ENCODE measurements at regions not wholly inside any gene's neighbourhood (a gene's known extent, or its start where the extent isn't known, plus 50 kb on each side); places are given as distances from the start of the nearest gene placed in this dataset.
A peak's percentile ranks its signal among the peaks of the same experiment; 100 is the strongest.

DNA sequence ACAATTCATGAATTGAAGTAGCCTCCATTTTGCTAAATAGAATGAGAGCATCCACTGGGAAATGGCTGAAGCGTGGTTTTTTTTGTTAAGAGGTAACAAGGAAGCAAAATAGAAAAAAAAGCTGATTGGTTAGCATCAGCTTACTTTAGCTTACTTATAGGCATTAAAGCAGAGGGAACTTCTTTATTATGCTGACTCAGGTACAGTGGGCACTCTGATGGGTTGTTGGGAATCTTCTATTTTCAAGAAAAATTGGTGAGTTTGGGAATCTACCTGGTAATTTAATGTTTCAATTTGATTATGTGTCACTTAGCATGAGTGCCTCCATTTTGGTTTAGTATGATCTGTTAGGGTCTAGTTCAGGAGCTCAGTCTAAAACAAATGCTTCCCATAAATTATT lies 289.6 kb downstream of the ANXA1 start:
- Histone ChIP-seq H3K79me1 (ENCODE audit: low read depth in 1 of 2, low read length in 2 of 2) (no peaks in the 10 kb centered on the region), H2BK5ac (ENCODE audit: low read depth, low read length, poor library complexity, severe bottlenecking) (no peak overlapping the region), H3K23ac (ENCODE audit: low read depth, low read length) (no peak overlapping the region), H2AK9ac (replicated peaks; ENCODE audit: low read depth, low read length, poor library complexity) (no peak overlapping the region), H3K4me1 (ENCODE audit: control insufficient read depth, insufficient read depth, low read length) (no peaks in the 10 kb centered on the region), H2AFZ (replicated peaks; ENCODE audit: low read length, poor library complexity) (no peak overlapping the region), H4K8ac (ENCODE audit: low read depth in 2 of 2, low read length in 2 of 2) (no peak overlapping the region), H3K4me3 (ENCODE audit: insufficient read depth, low read depth, low read length) (no peak overlapping the region), H3K36me3 (ENCODE audit: control insufficient read depth, insufficient read depth, low read length) (no peaks in the 10 kb centered on the region), H4K91ac (ENCODE audit: insufficient read depth, low read depth, low read length) (no peak overlapping the region), H3K4me2 (ENCODE audit: low read depth, low read length) (no peak overlapping the region), H4K5ac (ENCODE audit: low read depth, low read length) (no peak overlapping the region), H3K9ac (ENCODE audit: low read depth, low read length) (no peak overlapping the region), H3K4ac (ENCODE audit: low read depth, low read length) (no peak overlapping the region), H3K56ac (ENCODE audit: extremely low read depth, insufficient read depth, low read length) (no peak overlapping the region), H3K27ac (ENCODE audit: insufficient read depth, low read length) (no peak overlapping the region), H2BK120ac (ENCODE audit: low read depth, low read length) (no peak overlapping the region), H4K20me1 (ENCODE audit: insufficient read depth, low read length) (no peaks in the 10 kb centered on the region), H2BK15ac (ENCODE audit: low read depth, low read length) (no peak overlapping the region), H3K9me3 (ENCODE audit: control insufficient read depth, insufficient read depth, low read length) (no peaks in the 10 kb centered on the region), H2AK5ac (ENCODE audit: low read depth, low read length) (no peak overlapping the region), H3K14ac (replicated peaks; ENCODE audit: low read depth, low read length) (no peak overlapping the region), H3K9me1 (ENCODE audit: insufficient read depth, low read length) (no peaks in the 10 kb centered on the region), H2BK20ac (ENCODE audit: low read depth, low read length) (no peak overlapping the region), H3K18ac (ENCODE audit: low read depth, low read length) (no peak overlapping the region), H3K27me3 (ENCODE audit: control insufficient read depth, insufficient read depth, low read length) (no peaks in the 10 kb centered on the region)
- WGBS, 2 experiments (ENCODE audit: extremely low coverage in 2 of 2, insufficient read length in 1 of 2), result no CpG with 5 or more reads among the region's 1 CpG
- ChIA-PET POLR2A (ENCODE audit: unreplicated experiment) (no interaction called here), CTCF (no interaction called here)
- in situ Hi-C loops (cut with MboI; ENCODE audit: low sequenced_read_pairs), result no loop called here
- ATAC-seq (ENCODE audit: low read depth) (no peak), DNase-seq (no peak)
- TF ChIP-seq NFE2L2 (IDR thresholded peaks at IDR 0.05; ENCODE audit: low read depth, low read length), result no peak
- peak; percentile 76 for TF ChIP-seq MAFK (IDR thresholded peaks at IDR 0.05; ENCODE audit: low read depth, low read length)
- TF ChIP-seq, protein P1, sequence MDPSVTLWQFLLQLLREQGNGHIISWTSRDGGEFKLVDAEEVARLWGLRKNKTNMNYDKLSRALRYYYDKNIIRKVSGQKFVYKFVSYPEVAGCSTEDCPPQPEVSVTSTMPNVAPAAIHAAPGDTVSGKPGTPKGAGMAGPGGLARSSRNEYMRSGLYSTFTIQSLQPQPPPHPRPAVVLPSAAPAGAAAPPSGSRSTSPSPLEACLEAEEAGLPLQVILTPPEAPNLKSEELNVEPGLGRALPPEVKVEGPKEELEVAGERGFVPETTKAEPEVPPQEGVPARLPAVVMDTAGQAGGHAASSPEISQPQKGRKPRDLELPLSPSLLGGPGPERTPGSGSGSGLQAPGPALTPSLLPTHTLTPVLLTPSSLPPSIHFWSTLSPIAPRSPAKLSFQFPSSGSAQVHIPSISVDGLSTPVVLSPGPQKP (IDR thresholded peaks at IDR 0.05; ENCODE audit: borderline replicate concordance, low read depth, low read length), result no peak
- intact Hi-C loops (cut with micrococcal nuclease), result no loop called here
- dilution Hi-C loops (cut with HindIII; ENCODE audit: low sequenced_read_pairs, unreplicated experiment), result no loop called here
- no TSS peak for BruUV-seq (replicated peaks)

Measured in IMR-90 (cell line).